ENCODE measurements at regions not wholly inside any gene's neighbourhood (a gene's known extent, or its start where the extent isn't known, plus 50 kb on each side); places are given as distances from the start of the nearest gene placed in this dataset.

GRCh38 chr20:17822540-17823408 is 123.0 kb downstream of the BANF2 start (continued):
- TF ChIP-seq CHD7 (IDR thresholded peaks at IDR 0.05; ENCODE audit: insufficient replicate concordance, low read length): no peak

All from H1 (cell line).